HepG2 (cell line): ENCODE measurements at regions not wholly inside any gene's neighbourhood (a gene's known extent, or its start where the extent isn't known, plus 50 kb on each side); places are given as distances from the start of the nearest gene placed in this dataset.

Experiments
- ATAC-seq: fragments of 200-7000 bp; cut with Tn5 transposase; 3 replicates; pipeline ENCODE4 v1.9.1; 2020; ENCODE audit warnings: mild to moderate bottlenecking, moderate library complexity
- BruUV-seq: library from RNA; stranded (reverse); fragments of 400-500 nt; replicated peaks from 2 replicates; lab custom pipeline; 2021; lab: Mats Ljungman, UMichigan
- CTCF ChIA-PET: fragments of 300-600 bp; formaldehyde crosslinking; extraction: SDS; loops from one replicate; lab custom pipeline; 2021; ENCODE audit warnings: low total read pairs, inconsistent platforms, low intra/inter-chr PET ratio; lab: Yijun Ruan, JAX
- POLR2A ChIA-PET: fragments of 350-600 bp; sonication (Branson Sonifier 250); formaldehyde crosslinking; loops from one replicate; lab custom pipeline; 2020; ENCODE audit warnings: antibody characterized with exemption, inconsistent platforms; lab: Yijun Ruan, JAX
- DNase-seq: peaks from one replicate; pipeline ENCODE4 v3.0.0-alpha.2; 2015; ENCODE audit warnings: low spot score
- FAIRE-seq: peaks from 3 replicates; lab custom pipeline; 2011; peaks lifted over from hg19 to GRCh38; lab: Jason Lieb, UNC
- H2AFZ ChIP-seq: one replicate; pipeline ENCODE4 v1.6.1; 2011; ENCODE audit warnings: low read length, inconsistent platforms
- H3K27ac ChIP-seq: fragments of 300-600 bp; 3 replicates; pipeline ENCODE4 v1.8.0; 2011; ENCODE audit warnings: mixed run types, mild to moderate bottlenecking, mixed read lengths, low read length, inconsistent platforms; ENCODE audit not compliant: insufficient read depth; ENCODE audit errors: extremely low read length
- H3K27me3 ChIP-seq, 2 experiments: fragments of 200-600 bp in 1 of 2; 2 replicates in 1 of 2; 3 replicates in 1 of 2; pipeline versions ENCODE4 v1.6.0 to v1.8.0; 2011; ENCODE audit warnings: low read length in 2 of 2, mild to moderate bottlenecking in 2 of 2, moderate library complexity in 2 of 2, inconsistent platforms in 1 of 2; ENCODE audit not compliant: insufficient read depth in 2 of 2, control insufficient read depth in 1 of 2
- H3K36me3 ChIP-seq, 2 experiments: fragments of 200-600 bp in 1 of 2; replicated peaks in 1 of 2; 2 replicates in 1 of 2; 3 replicates in 1 of 2; pipeline versions ENCODE4 v1.5.1 to v1.8.0; 2011; ENCODE audit warnings: low read length in 2 of 2, inconsistent platforms in 1 of 2; ENCODE audit not compliant: insufficient read depth in 2 of 2, control insufficient read depth in 1 of 2
- H3K4me1 ChIP-seq: 2 replicates; pipeline ENCODE4 v1.5.1; 2012; ENCODE audit warnings: low read length, inconsistent platforms; ENCODE audit not compliant: insufficient read depth
- H3K4me2 ChIP-seq: 2 replicates; pipeline ENCODE4 v1.6.0; 2011; ENCODE audit warnings: low read depth, low read length, inconsistent platforms
- H3K4me3 ChIP-seq, 3 experiments: fragments of 200-600 bp in 1 of 3; sonication (generic), shearing (Covaris generic) in 1 of 3; replicated peaks in 1 of 3; 2 replicates each; pipeline ENCODE4 v1.5.1; 2011 to 2016; ENCODE audit warnings: low read length in 3 of 3, inconsistent platforms in 2 of 3, low read depth in 2 of 3, mild to moderate bottlenecking in 2 of 3, control low read depth in 1 of 3, mixed read lengths in 1 of 3; ENCODE audit not compliant: insufficient read depth in 1 of 3
- H3K79me2 ChIP-seq: one replicate; pipeline ENCODE4 v1.6.1; 2011; ENCODE audit warnings: low read length, inconsistent platforms; ENCODE audit not compliant: insufficient read depth
- H3K9ac ChIP-seq: 2 replicates; pipeline ENCODE4 v1.6.0; 2011; ENCODE audit warnings: mild to moderate bottlenecking, low read depth, low read length, inconsistent platforms; ENCODE audit not compliant: insufficient read depth
- H3K9me3 ChIP-seq: 2 replicates; pipeline ENCODE4 v1.5.1; 2012; ENCODE audit warnings: mild to moderate bottlenecking, low read length
- H4K20me1 ChIP-seq: 2 replicates; pipeline ENCODE4 v1.6.0; 2011; ENCODE audit warnings: inconsistent platforms, mild to moderate bottlenecking, low read length, moderate library complexity; ENCODE audit not compliant: insufficient read depth
- ATF7 ChIP-seq, 2 experiments: fragments of 450-650 bp in 1 of 2; sonication (generic) in 1 of 2; formaldehyde crosslinking in 1 of 2; IDR thresholded peaks; 2 replicates each; pipeline versions ENCODE4 v1.4.0 to v1.6.1; 2016 to 2020; ENCODE audit warnings: antibody characterized with exemption in 1 of 2, mild to moderate bottlenecking in 1 of 2, missing genetic modification reagents in 1 of 2
- CBX2 ChIP-seq, 2 experiments: fragments of 200-600 bp in 1 of 2; sonication (generic); formaldehyde crosslinking in 1 of 2; IDR thresholded peaks; 2 replicates each; pipeline versions ENCODE4 v1.7.0 to v1.8.1; 2018 to 2022; ENCODE audit warnings: low read depth in 2 of 2, low read length in 1 of 2, mild to moderate bottlenecking in 1 of 2, missing genetic modification reagents in 1 of 2
- CENPX ChIP-seq: sonication (generic); formaldehyde crosslinking; IDR thresholded peaks from 2 replicates; pipeline ENCODE4 v1.9.0; 2021; ENCODE audit warnings: mild to moderate bottlenecking, missing genetic modification reagents, moderate library complexity
- FOXA3 ChIP-seq: IDR thresholded peaks from 2 replicates; pipeline ENCODE4 v1.6.1; 2016; ENCODE audit warnings: missing genetic modification reagents, missing compliant biosample characterization
- HOXD1 ChIP-seq: sonication (generic); formaldehyde crosslinking; IDR thresholded peaks from 2 replicates; pipeline ENCODE4 v1.5.0; 2020; ENCODE audit warnings: missing genetic modification reagents
- NRL ChIP-seq: sonication (generic); formaldehyde crosslinking; IDR thresholded peaks from 2 replicates; pipeline ENCODE4 v1.5.0; 2020; ENCODE audit warnings: missing genetic modification reagents, mild to moderate bottlenecking, moderate library complexity, borderline replicate concordance
- SP140L ChIP-seq: sonication (generic); formaldehyde crosslinking; IDR thresholded peaks from 2 replicates; pipeline ENCODE4 v1.4.0; 2020; ENCODE audit warnings: missing genetic modification reagents, borderline replicate concordance
- ZNF780A ChIP-seq: sonication (generic); formaldehyde crosslinking; IDR thresholded peaks from 2 replicates; pipeline ENCODE4 v1.8.0; 2022; ENCODE audit warnings: mild to moderate bottlenecking, missing genetic modification reagents, moderate library complexity
- ZSCAN12 ChIP-seq: sonication (generic); formaldehyde crosslinking; IDR thresholded peaks from 2 replicates; pipeline ENCODE4 v1.9.0; 2021; ENCODE audit warnings: mild to moderate bottlenecking, missing genetic modification reagents
- ZSCAN22 ChIP-seq: sonication (generic); formaldehyde crosslinking; IDR thresholded peaks from 2 replicates; pipeline ENCODE4 v1.4.0; 2020; ENCODE audit warnings: mild to moderate bottlenecking, missing genetic modification reagents
- WGBS: methylation state at CpG from one replicate; pipeline ENCODE4 v1.1.6; 2017; ENCODE audit warnings: low lambda C conversion rate; 5-methylcytosine and 5-hydroxymethylcytosine counted together
- in situ Hi-C: cut with HindIII; loops from 2 replicates; pipeline ENCODE4 v1.10.0; 2017; ENCODE audit warnings: low pct_unique_long_range_greater_than_20kb; ENCODE audit not compliant: extremely low pct_ligation_motif_present
- intact Hi-C: fragments of 100-400 bp; cut with micrococcal nuclease; formaldehyde crosslinking; loops from one replicate; pipeline ENCODE4 v1.10.0; 2022; ENCODE audit not compliant: unreplicated experiment
- TF ChIP-seq, protein P1 (sequence below): sonication (generic); formaldehyde crosslinking; IDR thresholded peaks from 2 replicates; pipeline ENCODE4 v1.8.1; 2023; ENCODE audit warnings: mild to moderate bottlenecking, inconsistent platforms, moderate library complexity, missing genetic modification reagents, borderline replicate concordance
- TF ChIP-seq, protein P2 (sequence below): sonication (generic); formaldehyde crosslinking; IDR thresholded peaks from 2 replicates; pipeline ENCODE4 v1.8.1; 2023; ENCODE audit warnings: missing genetic modification reagents, inconsistent platforms, borderline replicate concordance
- TF ChIP-seq, protein P3 (sequence below): IDR thresholded peaks from 2 replicates; pipeline ENCODE4 v1.6.1; 2016
- TF ChIP-seq, protein P4 (sequence below): IDR thresholded peaks from 2 replicates; pipeline ENCODE4 v1.6.1; 2012; ENCODE audit warnings: low read length, improper control_type of control experiment
- TF ChIP-seq, protein P5 (sequence below): sonication (generic); formaldehyde crosslinking; IDR thresholded peaks from 2 replicates; pipeline ENCODE4 v1.5.0; 2020; ENCODE audit warnings: missing genetic modification reagents
- TF ChIP-seq, protein P6 (sequence below): sonication (generic); formaldehyde crosslinking; IDR thresholded peaks from 2 replicates; pipeline ENCODE4 v1.5.1; 2020; ENCODE audit warnings: missing genetic modification reagents, mild to moderate bottlenecking, borderline replicate concordance

DNA sequence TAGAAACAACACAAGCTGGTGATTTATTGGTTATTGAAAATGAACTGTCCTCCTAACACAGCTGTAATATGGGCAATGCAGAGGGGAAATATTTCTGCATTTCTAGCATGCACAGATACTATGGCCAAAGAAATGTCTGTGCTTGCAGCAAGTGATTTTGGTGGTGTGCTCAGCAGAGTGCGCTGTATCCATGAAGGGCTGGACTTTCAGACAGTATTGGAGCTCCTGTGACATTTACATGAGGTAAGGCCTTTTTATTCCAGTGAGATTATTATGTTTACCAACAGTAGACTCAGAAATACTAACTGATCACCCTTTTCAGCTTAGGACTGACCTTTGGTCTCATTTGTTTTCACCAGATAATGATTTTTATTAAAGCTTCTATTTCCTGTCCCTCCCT lies 1302.6 kb upstream of the EPHA6 start:
- ATAC-seq (0 out of 3 replicates have a peak, but pooled peaks have one; percentile 28), FAIRE-seq (no peak), DNase-seq (no peak)
- ChIA-PET CTCF (no interaction called here), POLR2A (no interaction called here)
- Histone ChIP-seq H3K4me3 (no peak overlapping the region), H3K4me2 (no peak overlapping the region), H2AFZ (no peak overlapping the region), H3K27me3 (no peaks in the 10 kb centered on the region), H3K36me3 (no peaks in the 10 kb centered on the region), H3K4me1 (no peaks in the 10 kb centered on the region), H3K27ac (no peak overlapping the region), H4K20me1 (no peaks in the 10 kb centered on the region; the same call in 1 of the 2 replicates), H3K9ac (no peak overlapping the region), H3K9me3 (no peaks in the 10 kb centered on the region), H3K79me2 (no peaks in the 10 kb centered on the region)
- in situ Hi-C loops = no loop called here
- 0% methylated on average over 1 of the region's 1 CpG for WGBS
- no TSS peak for BruUV-seq
- intact Hi-C loops = no loop called here
- TF ChIP-seq CENPX (no peak), HOXD1 (CRISPR knock-in tag) (no peak), SP140L (CRISPR knock-in tag) (no peak), FOXA3 (CRISPR knock-in tag) (no peak), ATF7 (IDR thresholded peaks at IDR 0.05) (no peak), ATF7 (CRISPR knock-in tag; IDR thresholded peaks at IDR 0.05) (no peak), ZSCAN12 (CRISPR knock-in tag) (no peak), CBX2 (IDR thresholded peaks at IDR 0.05; ENCODE audit: low read depth, low read length) (no peak), CBX2 (CRISPR knock-in tag; IDR thresholded peaks at IDR 0.05; ENCODE audit: low read depth) (no peak), NRL (no peak), ZNF780A (CRISPR knock-in tag) (no peak), ZSCAN22 (no peak)
- TF ChIP-seq, protein P1, sequence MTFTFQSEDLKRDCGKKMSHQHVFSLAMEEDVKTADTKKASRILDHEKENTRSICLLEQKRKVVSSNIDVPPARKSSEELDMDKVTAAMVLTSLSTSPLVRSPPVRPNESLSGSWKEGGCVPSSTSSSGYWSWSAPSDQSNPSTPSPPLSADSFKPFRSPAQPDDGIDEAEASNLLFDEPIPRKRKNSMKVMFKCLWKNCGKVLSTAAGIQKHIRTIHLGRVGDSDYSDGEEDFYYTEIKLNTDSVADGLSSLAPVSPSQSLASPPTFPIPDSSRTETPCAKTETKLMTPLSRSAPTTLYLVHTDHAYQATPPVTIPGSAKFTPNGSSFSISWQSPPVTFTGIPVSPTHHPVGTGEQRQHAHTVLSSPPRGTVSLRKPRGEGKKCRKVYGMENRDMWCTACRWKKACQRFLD (CRISPR knock-in tag) = no peak
- TF ChIP-seq, protein P2, sequence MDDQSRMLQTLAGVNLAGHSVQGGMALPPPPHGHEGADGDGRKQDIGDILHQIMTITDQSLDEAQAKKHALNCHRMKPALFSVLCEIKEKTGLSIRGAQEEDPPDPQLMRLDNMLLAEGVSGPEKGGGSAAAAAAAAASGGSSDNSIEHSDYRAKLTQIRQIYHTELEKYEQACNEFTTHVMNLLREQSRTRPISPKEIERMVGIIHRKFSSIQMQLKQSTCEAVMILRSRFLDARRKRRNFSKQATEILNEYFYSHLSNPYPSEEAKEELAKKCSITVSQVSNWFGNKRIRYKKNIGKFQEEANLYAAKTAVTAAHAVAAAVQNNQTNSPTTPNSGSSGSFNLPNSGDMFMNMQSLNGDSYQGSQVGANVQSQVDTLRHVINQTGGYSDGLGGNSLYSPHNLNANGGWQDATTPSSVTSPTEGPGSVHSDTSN (CRISPR knock-in tag) = no peak
- TF ChIP-seq, protein P3, sequence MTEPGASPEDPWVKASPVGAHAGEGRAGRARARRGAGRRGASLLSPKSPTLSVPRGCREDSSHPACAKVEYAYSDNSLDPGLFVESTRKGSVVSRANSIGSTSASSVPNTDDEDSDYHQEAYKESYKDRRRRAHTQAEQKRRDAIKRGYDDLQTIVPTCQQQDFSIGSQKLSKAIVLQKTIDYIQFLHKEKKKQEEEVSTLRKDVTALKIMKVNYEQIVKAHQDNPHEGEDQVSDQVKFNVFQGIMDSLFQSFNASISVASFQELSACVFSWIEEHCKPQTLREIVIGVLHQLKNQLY (CRISPR knock-in tag) = no peak
- TF ChIP-seq, protein P4, sequence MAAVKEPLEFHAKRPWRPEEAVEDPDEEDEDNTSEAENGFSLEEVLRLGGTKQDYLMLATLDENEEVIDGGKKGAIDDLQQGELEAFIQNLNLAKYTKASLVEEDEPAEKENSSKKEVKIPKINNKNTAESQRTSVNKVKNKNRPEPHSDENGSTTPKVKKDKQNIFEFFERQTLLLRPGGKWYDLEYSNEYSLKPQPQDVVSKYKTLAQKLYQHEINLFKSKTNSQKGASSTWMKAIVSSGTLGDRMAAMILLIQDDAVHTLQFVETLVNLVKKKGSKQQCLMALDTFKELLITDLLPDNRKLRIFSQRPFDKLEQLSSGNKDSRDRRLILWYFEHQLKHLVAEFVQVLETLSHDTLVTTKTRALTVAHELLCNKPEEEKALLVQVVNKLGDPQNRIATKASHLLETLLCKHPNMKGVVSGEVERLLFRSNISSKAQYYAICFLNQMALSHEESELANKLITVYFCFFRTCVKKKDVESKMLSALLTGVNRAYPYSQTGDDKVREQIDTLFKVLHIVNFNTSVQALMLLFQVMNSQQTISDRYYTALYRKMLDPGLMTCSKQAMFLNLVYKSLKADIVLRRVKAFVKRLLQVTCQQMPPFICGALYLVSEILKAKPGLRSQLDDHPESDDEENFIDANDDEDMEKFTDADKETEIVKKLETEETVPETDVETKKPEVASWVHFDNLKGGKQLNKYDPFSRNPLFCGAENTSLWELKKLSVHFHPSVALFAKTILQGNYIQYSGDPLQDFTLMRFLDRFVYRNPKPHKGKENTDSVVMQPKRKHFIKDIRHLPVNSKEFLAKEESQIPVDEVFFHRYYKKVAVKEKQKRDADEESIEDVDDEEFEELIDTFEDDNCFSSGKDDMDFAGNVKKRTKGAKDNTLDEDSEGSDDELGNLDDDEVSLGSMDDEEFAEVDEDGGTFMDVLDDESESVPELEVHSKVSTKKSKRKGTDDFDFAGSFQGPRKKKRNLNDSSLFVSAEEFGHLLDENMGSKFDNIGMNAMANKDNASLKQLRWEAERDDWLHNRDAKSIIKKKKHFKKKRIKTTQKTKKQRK = no peak
- TF ChIP-seq, protein P5, sequence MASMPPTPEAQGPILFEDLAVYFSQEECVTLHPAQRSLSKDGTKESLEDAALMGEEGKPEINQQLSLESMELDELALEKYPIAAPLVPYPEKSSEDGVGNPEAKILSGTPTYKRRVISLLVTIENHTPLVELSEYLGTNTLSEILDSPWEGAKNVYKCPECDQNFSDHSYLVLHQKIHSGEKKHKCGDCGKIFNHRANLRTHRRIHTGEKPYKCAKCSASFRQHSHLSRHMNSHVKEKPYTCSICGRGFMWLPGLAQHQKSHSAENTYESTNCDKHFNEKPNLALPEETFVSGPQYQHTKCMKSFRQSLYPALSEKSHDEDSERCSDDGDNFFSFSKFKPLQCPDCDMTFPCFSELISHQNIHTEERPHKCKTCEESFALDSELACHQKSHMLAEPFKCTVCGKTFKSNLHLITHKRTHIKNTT (CRISPR knock-in tag) = no peak
- TF ChIP-seq, protein P6, sequence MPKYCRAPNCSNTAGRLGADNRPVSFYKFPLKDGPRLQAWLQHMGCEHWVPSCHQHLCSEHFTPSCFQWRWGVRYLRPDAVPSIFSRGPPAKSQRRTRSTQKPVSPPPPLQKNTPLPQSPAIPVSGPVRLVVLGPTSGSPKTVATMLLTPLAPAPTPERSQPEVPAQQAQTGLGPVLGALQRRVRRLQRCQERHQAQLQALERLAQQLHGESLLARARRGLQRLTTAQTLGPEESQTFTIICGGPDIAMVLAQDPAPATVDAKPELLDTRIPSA = no peak
